Upper lobe of left lung (tissue), 4 donors: ENCODE measurements at regions not wholly inside any gene's neighbourhood (a gene's known extent, or its start where the extent isn't known, plus 50 kb on each side); places are given as distances from the start of the nearest gene placed in this dataset.

ENCODE experiments used
- POLR2AphosphoS5 ChIP-seq, 2 donors: sonication (generic); formaldehyde crosslinking; IDR thresholded peaks; one replicate each; pipeline ENCODE4 v1.5.1; 2017; ENCODE audit warnings: antibody characterized with exemption in 2 of 2
- TF ChIP-seq, protein P1 (sequence below), 6 experiments: fragments of 450-650 bp in 4 of 6; fragments of 200-600 bp in 2 of 6; sonication (generic) in 2 of 6; IDR thresholded peaks; one replicate each; pipeline ENCODE4 v1.5.1; 2016 to 2019; ENCODE audit warnings: antibody characterized with exemption in 6 of 6

DNA sequence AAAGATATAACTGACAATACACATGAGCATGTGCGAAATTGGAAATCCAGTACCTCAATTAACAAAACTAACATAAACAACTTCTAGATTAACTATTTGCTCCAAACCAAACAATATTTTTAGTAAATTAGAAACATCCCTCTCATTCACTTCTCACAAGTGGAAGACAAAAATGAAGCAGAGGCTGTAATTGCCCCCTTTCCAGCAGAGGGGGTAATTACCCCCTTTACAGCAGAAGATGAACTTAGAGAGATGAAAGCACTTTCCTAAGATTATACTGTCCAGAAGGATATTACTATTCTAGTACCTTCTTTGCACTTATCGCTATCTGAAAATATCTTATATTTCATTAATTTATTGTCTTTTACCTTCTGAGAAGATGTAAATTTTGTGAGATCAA, 1025.2 kb downstream of the FSCB start:
- TF ChIP-seq POLR2AphosphoS5 (IDR thresholded peaks at IDR 0.05): no peak
- TF ChIP-seq, protein P1, sequence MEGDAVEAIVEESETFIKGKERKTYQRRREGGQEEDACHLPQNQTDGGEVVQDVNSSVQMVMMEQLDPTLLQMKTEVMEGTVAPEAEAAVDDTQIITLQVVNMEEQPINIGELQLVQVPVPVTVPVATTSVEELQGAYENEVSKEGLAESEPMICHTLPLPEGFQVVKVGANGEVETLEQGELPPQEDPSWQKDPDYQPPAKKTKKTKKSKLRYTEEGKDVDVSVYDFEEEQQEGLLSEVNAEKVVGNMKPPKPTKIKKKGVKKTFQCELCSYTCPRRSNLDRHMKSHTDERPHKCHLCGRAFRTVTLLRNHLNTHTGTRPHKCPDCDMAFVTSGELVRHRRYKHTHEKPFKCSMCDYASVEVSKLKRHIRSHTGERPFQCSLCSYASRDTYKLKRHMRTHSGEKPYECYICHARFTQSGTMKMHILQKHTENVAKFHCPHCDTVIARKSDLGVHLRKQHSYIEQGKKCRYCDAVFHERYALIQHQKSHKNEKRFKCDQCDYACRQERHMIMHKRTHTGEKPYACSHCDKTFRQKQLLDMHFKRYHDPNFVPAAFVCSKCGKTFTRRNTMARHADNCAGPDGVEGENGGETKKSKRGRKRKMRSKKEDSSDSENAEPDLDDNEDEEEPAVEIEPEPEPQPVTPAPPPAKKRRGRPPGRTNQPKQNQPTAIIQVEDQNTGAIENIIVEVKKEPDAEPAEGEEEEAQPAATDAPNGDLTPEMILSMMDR (IDR thresholded peaks at IDR 0.05): no peak
